GM18498 (cell line): ENCODE measurements at regions not wholly inside any gene's neighbourhood (a gene's known extent, or its start where the extent isn't known, plus 50 kb on each side); places are given as distances from the start of the nearest gene placed in this dataset.
"Not testable (repeated sequence)": the region's sequence is repeated elsewhere in the genome, so short reads cannot be mapped to it uniquely, and the experiment has no call there.

ENCODE experiments used
- ATAC-seq: cut with Tn5 transposase; IDR thresholded peaks from one replicate; pipeline ENCODE4 v1.9.1; 2021; ENCODE audit warnings: mild to moderate bottlenecking, moderate library complexity; ENCODE audit not compliant: unreplicated experiment

DNA sequence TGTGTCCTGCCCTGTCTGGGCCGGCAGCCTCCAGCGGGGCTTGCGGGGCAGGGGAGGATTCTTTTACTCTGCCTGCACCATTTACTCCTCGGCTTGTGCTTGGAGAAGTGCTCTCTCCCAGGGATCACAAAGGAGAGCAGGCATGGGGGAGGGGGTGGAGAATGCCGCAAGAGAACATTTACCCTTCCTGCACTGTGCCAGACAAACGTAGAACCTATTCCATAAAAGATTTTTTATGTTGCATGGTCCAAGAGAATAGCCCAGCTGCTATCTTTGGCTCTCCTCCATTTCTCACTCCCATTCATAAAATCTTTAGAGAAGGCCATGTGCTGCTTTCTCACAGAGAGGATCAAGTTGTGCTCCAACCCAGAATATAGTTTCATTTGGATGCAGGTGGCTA lies 159.4 kb downstream of the SPTSSA start:
- ATAC-seq: no peak

DNA sequence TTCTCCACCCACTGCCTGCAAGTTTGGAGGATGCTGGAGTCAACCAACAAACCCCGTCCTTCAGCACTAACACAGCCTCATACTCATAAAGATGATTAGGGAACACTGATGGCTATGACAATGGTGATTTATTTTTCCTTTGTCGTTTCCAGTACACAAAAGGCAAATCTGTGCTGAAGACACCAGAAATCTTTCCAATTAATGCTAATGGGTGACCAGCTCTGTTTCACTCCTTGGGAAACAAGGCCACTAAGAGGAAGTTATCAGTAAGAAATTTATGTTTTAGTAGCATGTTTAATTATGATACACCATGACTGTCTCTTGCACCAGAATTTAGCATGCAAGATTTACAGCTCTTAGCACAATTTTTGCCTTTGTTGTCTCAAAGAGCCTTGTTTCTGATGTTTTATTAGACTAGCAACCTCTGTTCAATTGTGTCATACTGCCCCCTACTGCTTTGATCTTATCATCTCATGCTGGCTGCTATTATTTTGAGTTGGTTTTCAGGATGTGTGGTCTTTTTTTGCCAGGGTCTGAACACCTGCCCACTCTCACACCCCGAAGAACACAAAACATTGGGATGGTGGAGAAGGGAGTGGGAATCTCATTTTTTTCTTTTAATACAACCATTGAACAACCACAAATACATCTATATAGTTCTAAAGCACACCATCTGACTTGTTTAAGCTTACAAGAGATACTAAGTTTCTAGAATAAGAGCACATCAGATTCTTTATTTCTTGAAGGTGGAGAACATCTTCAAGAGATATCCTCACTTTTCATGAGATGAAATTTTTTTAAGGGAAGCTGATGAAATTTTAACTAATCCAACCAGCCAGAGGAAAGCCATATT lies 160.9 kb downstream of the SPTSSA start:
- no peak for ATAC-seq

DNA sequence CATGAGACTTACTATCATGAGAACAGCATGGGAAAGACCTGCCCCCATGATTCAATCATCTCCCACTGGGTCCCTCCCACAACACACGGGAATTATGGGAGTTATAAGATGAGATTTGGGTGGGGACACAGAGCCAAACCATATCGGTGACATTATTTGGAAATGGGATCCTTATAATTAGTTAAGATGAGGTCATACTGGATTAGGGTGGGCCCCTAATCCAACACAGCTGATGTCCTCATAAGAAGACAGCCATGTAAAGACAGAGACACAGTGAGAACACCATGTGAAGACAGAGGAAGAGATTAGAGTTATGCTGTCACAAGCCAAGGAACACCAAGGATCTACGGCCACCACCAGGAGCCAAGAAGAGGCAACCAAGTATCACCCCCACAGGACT lies 161.7 kb downstream of the SPTSSA start:
- no peak for ATAC-seq

DNA sequence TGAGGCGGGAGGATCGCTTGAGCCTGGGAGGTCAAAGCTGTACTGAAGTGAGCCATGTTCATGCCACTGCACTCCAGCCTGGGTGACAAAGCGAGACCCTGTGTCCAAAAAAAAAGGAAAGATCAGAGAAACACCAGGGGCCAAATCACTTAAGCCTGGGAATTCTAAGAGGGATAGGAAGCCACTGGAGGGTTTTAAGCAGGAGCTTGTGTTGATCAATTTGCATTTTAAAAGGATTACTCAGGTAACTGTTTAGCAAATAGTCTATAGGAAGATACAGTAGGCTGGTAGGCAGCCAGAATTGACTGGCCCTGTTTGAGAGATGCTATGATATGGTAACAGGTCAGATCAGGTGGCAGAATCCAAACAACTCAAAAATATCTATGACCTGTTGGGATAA lies 162.7 kb downstream of the SPTSSA start:
- no peak for ATAC-seq

DNA sequence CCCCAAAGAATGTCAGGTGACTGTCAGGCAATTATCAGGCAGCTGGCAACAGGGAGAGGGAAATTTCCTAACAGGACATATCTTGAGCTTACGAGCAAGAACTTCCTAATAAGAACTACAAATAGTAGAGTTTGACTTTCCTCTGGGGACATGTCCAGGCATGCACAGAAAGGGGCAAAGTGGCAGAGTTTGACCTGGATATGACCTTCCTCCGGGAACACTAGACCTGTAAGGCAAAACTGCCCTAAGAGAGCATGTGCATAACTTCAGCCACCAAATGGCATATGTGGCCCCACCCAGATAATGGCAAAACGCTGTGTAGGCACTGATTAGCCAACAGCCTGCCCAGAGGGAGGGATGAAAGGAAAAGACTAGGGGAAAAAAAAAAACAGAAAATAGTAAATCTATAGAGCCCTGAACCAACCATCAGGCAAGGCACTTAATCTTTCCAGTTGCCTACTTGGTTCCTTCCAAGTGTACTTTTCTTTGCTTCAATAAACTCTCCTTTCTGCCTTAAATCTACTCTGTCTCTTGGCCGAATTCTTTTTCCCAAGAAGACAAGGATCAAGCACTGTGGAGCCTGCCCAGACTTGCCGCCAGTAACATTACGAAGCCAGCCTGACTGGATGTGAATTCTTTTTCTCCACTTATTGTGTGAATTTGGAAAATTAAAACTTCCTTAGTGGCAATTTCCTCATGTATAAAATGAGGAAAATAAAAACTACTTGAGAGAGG lies 164.1 kb downstream of the SPTSSA start:
- no peak for ATAC-seq

GRCh38 chr14:34283590-34283989 lies 178.4 kb downstream of the SPTSSA start:
- no peak for ATAC-seq

GRCh38 chr14:34277191-34277590 lies 184.8 kb downstream of the SPTSSA start:
- no peak for ATAC-seq

GRCh38 chr14:34275530-34275929 lies 186.5 kb downstream of the SPTSSA start:
- ATAC-seq: no peak

- ATAC-seq: no peak
Measured at GRCh38 chr14:34275078-34275477, 187.0 kb downstream of the SPTSSA start.

DNA sequence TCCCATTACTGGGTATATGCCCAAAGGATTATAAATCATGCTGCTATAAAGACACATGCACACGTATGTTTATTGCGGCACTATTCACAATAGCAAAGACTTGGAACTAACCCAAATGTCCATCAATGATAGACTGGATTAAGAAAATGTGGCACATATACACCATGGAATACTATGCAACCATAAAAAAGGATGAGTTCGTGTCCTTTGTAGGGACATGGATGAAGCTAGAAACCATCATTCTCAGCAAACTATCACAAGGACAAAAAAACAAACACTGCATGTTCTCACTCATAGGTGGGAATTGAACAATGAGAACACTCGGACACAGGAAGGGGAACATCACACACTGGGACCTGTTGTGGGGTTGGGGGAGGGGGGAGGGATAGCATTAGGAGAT lies 188.3 kb downstream of the SPTSSA start:
- not testable (repeated sequence) for ATAC-seq

DNA sequence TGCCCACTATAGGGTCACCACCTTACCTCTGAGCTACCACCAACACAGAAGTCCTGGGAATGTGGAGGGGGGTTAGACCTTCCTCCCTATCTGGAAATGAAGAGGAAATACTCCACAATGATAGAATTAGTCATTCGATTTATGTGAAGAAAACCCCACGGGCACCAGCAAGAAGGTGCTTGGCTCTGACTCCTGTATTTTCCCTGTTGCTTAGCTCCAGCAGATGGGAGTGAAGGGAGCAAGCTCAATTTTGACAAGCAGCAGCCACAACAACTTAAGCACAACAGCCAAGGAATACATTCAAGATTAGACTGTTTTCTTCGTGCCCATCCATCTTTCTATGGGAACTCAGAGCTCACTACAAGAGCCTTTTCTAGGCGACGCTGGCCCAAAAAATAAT lies 191.7 kb downstream of the SPTSSA start:
- no peak for ATAC-seq

DNA sequence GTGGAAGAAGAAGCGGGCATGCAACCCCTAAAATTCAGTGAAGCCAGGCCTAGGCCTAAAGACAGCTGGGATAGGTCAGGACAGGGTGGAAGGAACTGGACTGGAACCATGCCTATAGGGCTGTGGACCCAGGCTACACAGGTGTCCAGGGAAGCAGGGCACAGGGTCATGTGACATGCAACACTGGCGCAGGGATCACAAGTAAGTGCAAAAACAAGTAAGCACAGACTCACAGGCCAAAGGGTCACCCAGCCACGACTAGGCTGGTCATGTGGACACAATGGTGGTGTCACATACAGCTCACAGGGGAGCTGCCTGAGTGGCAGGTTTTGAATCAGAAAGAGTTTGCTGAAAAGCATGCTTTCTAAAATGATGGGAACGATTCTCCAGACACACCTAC lies 195.7 kb downstream of the SPTSSA start:
- no peak for ATAC-seq

DNA sequence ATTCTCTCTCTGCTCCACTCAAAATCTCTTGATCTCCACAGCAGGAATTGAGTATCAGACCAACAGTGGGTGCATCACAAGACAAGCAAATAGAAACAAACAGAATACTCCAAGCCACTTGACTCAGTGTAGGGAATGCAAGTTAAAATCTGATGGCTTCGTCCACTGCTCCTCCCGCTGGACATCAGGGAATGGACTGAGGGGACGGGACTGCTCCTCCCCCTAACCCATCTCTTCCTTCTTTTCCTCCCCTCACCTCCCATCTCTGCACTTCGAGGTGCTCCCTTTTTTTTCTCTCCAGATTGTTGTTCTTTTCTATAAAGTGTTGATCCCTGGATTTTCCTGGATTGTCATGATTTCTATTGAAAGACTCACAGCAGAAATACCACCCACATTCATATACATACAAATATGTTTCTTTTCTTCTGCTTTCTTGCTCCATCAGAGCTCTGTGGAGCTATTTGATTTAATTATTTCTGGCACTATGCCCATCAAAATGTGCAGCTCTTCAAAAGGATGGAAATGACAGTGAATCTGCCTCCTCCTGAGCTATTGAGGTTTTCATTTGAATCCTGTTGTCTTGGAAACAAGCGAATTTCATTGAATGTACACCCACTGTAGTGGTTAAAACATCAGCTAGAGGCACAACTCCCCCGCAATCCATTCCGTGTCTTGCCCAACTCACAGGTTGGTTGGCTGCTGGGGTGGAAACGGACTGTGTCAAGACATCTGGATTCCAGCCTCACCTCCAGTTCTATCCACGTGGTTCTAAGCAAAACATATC lies 199.7 kb downstream of the SPTSSA start:
- no peak for ATAC-seq

DNA sequence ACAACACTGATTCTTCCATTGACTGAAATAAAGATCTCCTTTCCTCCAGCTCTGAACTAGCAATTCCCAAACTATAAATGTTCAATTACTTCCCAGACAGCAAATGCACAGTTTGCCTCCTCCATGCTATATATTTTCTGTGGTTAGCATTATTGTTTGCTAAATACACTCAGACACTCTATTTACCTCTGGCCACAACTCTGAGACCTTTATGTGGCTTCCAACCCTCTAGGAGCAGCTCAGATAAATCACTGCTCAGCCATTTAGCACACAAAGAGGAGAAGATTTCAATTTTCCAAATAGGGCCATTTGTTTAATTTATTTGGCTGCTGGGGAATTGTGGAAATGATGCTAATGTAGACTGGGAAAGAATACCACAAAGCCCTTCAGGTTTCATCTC lies 202.0 kb downstream of the SPTSSA start:
- ATAC-seq: no peak

DNA sequence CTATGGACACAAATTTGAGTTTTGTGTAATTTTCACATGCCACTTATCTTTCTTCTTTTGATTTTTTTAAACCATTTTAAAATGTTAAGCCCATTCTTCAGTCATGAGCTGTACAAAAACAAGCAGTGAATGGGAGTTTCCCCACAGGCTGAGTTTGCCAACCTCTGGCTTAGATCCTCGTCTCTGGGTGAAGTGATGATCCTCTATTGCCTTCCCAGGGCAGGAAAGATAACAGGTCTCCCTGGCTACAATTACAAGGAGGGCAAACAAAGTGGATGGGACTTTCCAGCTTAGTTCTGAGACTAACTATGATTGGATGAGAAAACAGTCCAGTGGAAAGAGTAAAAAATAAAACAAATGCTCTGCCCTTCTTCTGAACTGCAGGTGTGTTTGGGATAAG lies 203.7 kb downstream of the SPTSSA start:
- ATAC-seq: no peak

GRCh38 chr14:34257505-34257904 lies 204.5 kb downstream of the SPTSSA start:
- no peak for ATAC-seq

GRCh38 chr14:34256223-34256622 lies 205.8 kb downstream of the SPTSSA start:
- ATAC-seq: no peak

- ATAC-seq: no peak
Measured at GRCh38 chr14:34254571-34254970, 207.5 kb downstream of the SPTSSA start.

DNA sequence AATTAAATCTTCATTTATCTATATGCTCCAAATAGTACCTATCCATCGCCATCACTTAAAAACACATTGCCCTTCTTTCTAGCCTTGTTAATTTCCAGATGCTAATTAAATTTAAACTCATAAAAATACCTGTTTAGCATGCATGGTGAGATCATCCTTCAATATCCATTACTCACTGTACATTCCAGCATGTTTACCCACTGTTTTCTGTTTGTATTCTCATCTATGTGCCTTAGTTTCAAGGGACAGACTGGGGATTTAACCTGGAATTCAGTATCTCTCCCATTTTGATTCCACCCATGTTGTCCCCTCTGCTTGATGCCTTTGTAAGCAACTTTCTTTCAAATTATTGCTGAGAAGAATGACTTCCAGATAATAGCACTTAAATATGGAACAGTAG lies 208.0 kb downstream of the SPTSSA start:
- ATAC-seq: no peak

- no peak for ATAC-seq
Measured at GRCh38 chr14:34252227-34252626, 209.8 kb downstream of the SPTSSA start.

DNA sequence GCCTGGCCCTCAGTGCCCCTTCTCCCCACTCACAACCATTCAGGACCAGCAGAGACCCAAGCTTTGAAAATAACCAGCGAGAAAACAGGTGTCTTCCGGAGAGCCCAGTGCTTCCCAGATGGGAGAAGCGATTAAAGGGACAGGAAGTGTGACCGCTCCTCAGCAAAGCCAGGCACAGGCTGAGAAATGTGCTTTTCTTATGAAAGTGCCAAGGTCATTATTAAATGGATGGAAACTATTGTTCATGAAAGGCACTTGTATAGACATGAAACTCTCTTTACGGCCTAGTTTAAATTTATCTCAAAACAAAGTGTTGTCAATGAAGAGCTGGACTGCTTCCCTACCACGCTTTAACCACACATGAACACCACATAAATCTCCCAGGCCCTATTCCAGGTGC lies 210.4 kb downstream of the SPTSSA start:
- no peak for ATAC-seq

- no peak for ATAC-seq
Measured at GRCh38 chr14:34250959-34251358, 211.1 kb downstream of the SPTSSA start.
